ENCODE measurements at regions not wholly inside any gene's neighbourhood (a gene's known extent, or its start where the extent isn't known, plus 50 kb on each side); places are given as distances from the start of the nearest gene placed in this dataset.

GRCh38 chr2:196354186-196354585 lies 182.8 kb upstream of the STK17B start:
- intact Hi-C loops (cut with DNase I): no loop called here

GRCh38 chr2:196356332-196356731 lies 185.0 kb upstream of the STK17B start:
- TF ChIP-seq POLR2A (IDR thresholded peaks at IDR 0.05): no peak
- no peak for TF ChIP-seq EP300 (IDR thresholded peaks at IDR 0.05)
- TF ChIP-seq CTCF (IDR thresholded peaks at IDR 0.05): no peak
- Histone ChIP-seq H3K36me3 (no peaks in the 10 kb centered on the region), H3K27ac (no peak overlapping the region), H3K27me3 (no peaks in the 10 kb centered on the region), H3K4me3 (no peak overlapping the region), H3K9me3 (peaks cover 0 to 6% of the 10 kb centered on the region in 2 donors), H3K4me1 (ENCODE audit: insufficient read depth) (no peaks in the 10 kb centered on the region)
- 86 to 87% (median 87%) methylated on average over 4 of the region's 4 CpGs for whole genome bisulfite sequencing, 3 donors
- intact Hi-C loops (cut with DNase I): no loop called here
- DNase-seq: no peak

More at GRCh38 chr2:196354186-196354585, 182.8 kb upstream of the STK17B start:
- Histone ChIP-seq H3K9me3 (peaks cover 0 to 6% of the 10 kb centered on the region in 2 donors), H3K27ac (no peak overlapping the region), H3K4me3 (no peak overlapping the region), H3K27me3 (no peaks in the 10 kb centered on the region), H3K36me3 (no peaks in the 10 kb centered on the region), H3K4me1 (ENCODE audit: insufficient read depth) (no peaks in the 10 kb centered on the region)
- DNase-seq: no peak
- TF ChIP-seq CTCF (IDR thresholded peaks at IDR 0.05): no peak
- TF ChIP-seq POLR2A (IDR thresholded peaks at IDR 0.05): no peak
- TF ChIP-seq EP300 (IDR thresholded peaks at IDR 0.05): no peak
- WGBS, 3 donors: 96 to 100% (median 98%) methylated on average over 3 to 4 of the region's 4 CpGs

GRCh38 chr2:196360650-196361049 lies 189.3 kb upstream of the STK17B start:
- no peak overlapping the region for H3K4me3 ChIP-seq
- no peak for TF ChIP-seq CTCF (IDR thresholded peaks at IDR 0.05)
- no peak for TF ChIP-seq EP300 (IDR thresholded peaks at IDR 0.05)
- TF ChIP-seq POLR2A (IDR thresholded peaks at IDR 0.05): no peak

GRCh38 chr2:196361606-196362326 lies 190.4 kb upstream of the STK17B start:
- Histone ChIP-seq H3K27ac (no peak overlapping the region), H3K4me1 (ENCODE audit: insufficient read depth) (no peaks in the 10 kb centered on the region), H3K36me3 (no peaks in the 10 kb centered on the region), H3K9me3 (no peaks in the 10 kb centered on the region), H3K4me3 (no peak overlapping the region), H3K27me3 (no peaks in the 10 kb centered on the region)
- no peak for TF ChIP-seq POLR2A (IDR thresholded peaks at IDR 0.05)
- TF ChIP-seq CTCF (IDR thresholded peaks at IDR 0.05): no peak
- TF ChIP-seq EP300 (IDR thresholded peaks at IDR 0.05): no peak
- whole genome bisulfite sequencing, 3 donors: 52 to 60% (median 56%) methylated on average over 7 of the region's 7 CpGs
- no peak for DNase-seq
- intact Hi-C loops (cut with DNase I): no loop called here

More at GRCh38 chr2:196360650-196361049, 189.3 kb upstream of the STK17B start:
- Histone ChIP-seq H3K36me3 (no peaks in the 10 kb centered on the region), H3K4me1 (ENCODE audit: insufficient read depth) (no peaks in the 10 kb centered on the region), H3K9me3 (no peaks in the 10 kb centered on the region), H3K27me3 (no peaks in the 10 kb centered on the region), H3K27ac (no peak overlapping the region)
- intact Hi-C loops (cut with DNase I): no loop called here
- DNase-seq: no peak

Measured in ovary (tissue), 7 donors.